ENCODE measurements at regions not wholly inside any gene's neighbourhood (a gene's known extent, or its start where the extent isn't known, plus 50 kb on each side); places are given as distances from the start of the nearest gene placed in this dataset.

DNA sequence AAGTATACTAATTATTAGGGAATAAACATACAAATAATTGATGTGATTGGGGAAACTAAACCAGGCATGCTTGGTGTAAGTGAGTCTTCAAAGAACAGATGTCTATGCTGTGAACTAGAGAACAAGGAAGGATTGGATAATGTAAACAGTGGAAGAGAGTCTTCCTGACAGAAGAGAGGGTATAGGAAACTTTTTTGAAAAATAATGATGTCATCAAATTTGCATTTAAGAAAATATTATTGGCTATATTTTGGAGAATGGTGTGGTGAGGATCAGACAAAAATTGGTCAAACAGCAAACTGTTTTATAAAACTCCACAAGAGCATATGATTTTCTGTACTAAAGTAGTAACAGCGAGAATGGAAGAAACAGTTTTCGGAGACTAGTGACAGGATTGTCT is 537.7 kb downstream of the TRAM1L1 start (continued):
- TF ChIP-seq CTCF (conservative IDR thresholded peaks at IDR 0.05; ENCODE audit: low read depth in 2 of 2): no peak
- TF ChIP-seq, protein P1, sequence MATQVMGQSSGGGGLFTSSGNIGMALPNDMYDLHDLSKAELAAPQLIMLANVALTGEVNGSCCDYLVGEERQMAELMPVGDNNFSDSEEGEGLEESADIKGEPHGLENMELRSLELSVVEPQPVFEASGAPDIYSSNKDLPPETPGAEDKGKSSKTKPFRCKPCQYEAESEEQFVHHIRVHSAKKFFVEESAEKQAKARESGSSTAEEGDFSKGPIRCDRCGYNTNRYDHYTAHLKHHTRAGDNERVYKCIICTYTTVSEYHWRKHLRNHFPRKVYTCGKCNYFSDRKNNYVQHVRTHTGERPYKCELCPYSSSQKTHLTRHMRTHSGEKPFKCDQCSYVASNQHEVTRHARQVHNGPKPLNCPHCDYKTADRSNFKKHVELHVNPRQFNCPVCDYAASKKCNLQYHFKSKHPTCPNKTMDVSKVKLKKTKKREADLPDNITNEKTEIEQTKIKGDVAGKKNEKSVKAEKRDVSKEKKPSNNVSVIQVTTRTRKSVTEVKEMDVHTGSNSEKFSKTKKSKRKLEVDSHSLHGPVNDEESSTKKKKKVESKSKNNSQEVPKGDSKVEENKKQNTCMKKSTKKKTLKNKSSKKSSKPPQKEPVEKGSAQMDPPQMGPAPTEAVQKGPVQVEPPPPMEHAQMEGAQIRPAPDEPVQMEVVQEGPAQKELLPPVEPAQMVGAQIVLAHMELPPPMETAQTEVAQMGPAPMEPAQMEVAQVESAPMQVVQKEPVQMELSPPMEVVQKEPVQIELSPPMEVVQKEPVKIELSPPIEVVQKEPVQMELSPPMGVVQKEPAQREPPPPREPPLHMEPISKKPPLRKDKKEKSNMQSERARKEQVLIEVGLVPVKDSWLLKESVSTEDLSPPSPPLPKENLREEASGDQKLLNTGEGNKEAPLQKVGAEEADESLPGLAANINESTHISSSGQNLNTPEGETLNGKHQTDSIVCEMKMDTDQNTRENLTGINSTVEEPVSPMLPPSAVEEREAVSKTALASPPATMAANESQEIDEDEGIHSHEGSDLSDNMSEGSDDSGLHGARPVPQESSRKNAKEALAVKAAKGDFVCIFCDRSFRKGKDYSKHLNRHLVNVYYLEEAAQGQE (IDR thresholded peaks at IDR 0.05; ENCODE audit: unreplicated experiment): no peak
- TF ChIP-seq ZNF331 (CRISPR knock-in tag; IDR thresholded peaks at IDR 0.05; ENCODE audit: low read depth): no peak
- TF ChIP-seq NANOG (IDR thresholded peaks at IDR 0.05; ENCODE audit: borderline replicate concordance): no peak
- TF ChIP-seq ZNF114 (CRISPR knock-in tag; IDR thresholded peaks at IDR 0.05): no peak
- TF ChIP-seq STAT1 (IDR thresholded peaks at IDR 0.05; ENCODE audit: unreplicated experiment): no peak
- no peak for TF ChIP-seq EZH2phosphoT487 (IDR thresholded peaks at IDR 0.05; ENCODE audit: unreplicated experiment)

GRCh38 chr4:116546759-116547158 is 538.6 kb downstream of the TRAM1L1 start:
- Histone ChIP-seq H3K27ac (ENCODE audit: low read depth) (no peak overlapping the region), H4K20me1 (replicated peaks; ENCODE audit: insufficient read depth) (no peaks in the 10 kb centered on the region), H3K4me1 (ENCODE audit: insufficient read depth) (no peaks in the 10 kb centered on the region), H3K27me3 (ENCODE audit: insufficient read depth) (no peaks in the 10 kb centered on the region), H3K9me2 (ENCODE audit: insufficient read depth) (no peaks in the 10 kb centered on the region), H3K4me2 (no peak overlapping the region), H2AFZ (no peak overlapping the region), H3K4me3 (no peak overlapping the region), H3K36me3 (ENCODE audit: insufficient read depth) (no peaks in the 10 kb centered on the region), H3K79me2 (replicated peaks; ENCODE audit: insufficient read depth) (no peaks in the 10 kb centered on the region), H3F3A (replicated peaks; ENCODE audit: low read depth) (no peaks in the 10 kb centered on the region)
- 0 out of 3 replicates have a peak, but pooled peaks cover 2% of the 10 kb centered on the region for H3K4me1 Mint-ChIP-seq
- H3K4me3 Mint-ChIP-seq: no peak overlapping the region
- H3K36me3 Mint-ChIP-seq (ENCODE audit: low read depth): no peaks in the 10 kb centered on the region; the same call in 2 of the 3 replicates
- H3K27me3 Mint-ChIP-seq (ENCODE audit: insufficient read depth, low read depth, poor library complexity): no peaks in the 10 kb centered on the region
- no peak for ATAC-seq
- no peak for TF ChIP-seq EZH2phosphoT487 (IDR thresholded peaks at IDR 0.05; ENCODE audit: unreplicated experiment)
- no peak for TF ChIP-seq CTCF (conservative IDR thresholded peaks at IDR 0.05; ENCODE audit: low read depth in 2 of 2)
- TF ChIP-seq POLR2AphosphoS5 (IDR thresholded peaks at IDR 0.05; ENCODE audit: low read depth): no peak
- TF ChIP-seq, protein P1 (IDR thresholded peaks at IDR 0.05; ENCODE audit: unreplicated experiment): no peak
- no peak for TF ChIP-seq JUNB (IDR thresholded peaks at IDR 0.05; ENCODE audit: unreplicated experiment)
- no peak for TF ChIP-seq ZNF114 (CRISPR knock-in tag; IDR thresholded peaks at IDR 0.05)
- TF ChIP-seq CREB1 (CRISPR knock-in tag; IDR thresholded peaks at IDR 0.05; ENCODE audit: low read depth): no peak
- DNase-seq (ENCODE audit: low spot score): no peak
- H3K27ac Mint-ChIP-seq: no peak overlapping the region
- no peaks in the 10 kb centered on the region for H3K9me3 Mint-ChIP-seq

Data from GM23338 (cell line).